Mesenchymal stem cell (in vitro differentiated cells and primary cell): ENCODE measurements at regions not wholly inside any gene's neighbourhood (a gene's known extent, or its start where the extent isn't known, plus 50 kb on each side); places are given as distances from the start of the nearest gene placed in this dataset.

Source experiments
- DNase-seq: peaks from one replicate; pipeline ENCODE4 v3.0.0-alpha.2; 2013
- H2AFZ ChIP-seq: one replicate; pipeline ENCODE4 v1.6.1; 2013; ENCODE audit warnings: low read depth, mild to moderate bottlenecking, control low read depth, inconsistent platforms, low read length, moderate library complexity
- H2AK5ac ChIP-seq: 2 replicates; pipeline ENCODE4 v1.6.1; 2013; ENCODE audit warnings: low read length, moderate library complexity, mild to moderate bottlenecking, inconsistent platforms; ENCODE audit not compliant: severe bottlenecking
- H2BK120ac ChIP-seq: one replicate; pipeline ENCODE4 v1.6.1; 2013; ENCODE audit warnings: low read depth, mild to moderate bottlenecking, inconsistent platforms, low read length, moderate library complexity
- H2BK12ac ChIP-seq, 2 experiments: one replicate each; pipeline ENCODE4 v1.6.1; 2013; ENCODE audit warnings: inconsistent platforms in 2 of 2, low read length in 2 of 2, mild to moderate bottlenecking in 2 of 2, moderate library complexity in 2 of 2, control low read depth in 1 of 2
- H2BK15ac ChIP-seq: one replicate; pipeline ENCODE4 v1.6.1; 2013; ENCODE audit warnings: mild to moderate bottlenecking, low read depth, inconsistent platforms; ENCODE audit not compliant: poor library complexity, severe bottlenecking
- H2BK5ac ChIP-seq: 2 replicates; pipeline ENCODE4 v1.6.1; 2013; ENCODE audit warnings: low read depth, mild to moderate bottlenecking, low read length, control low read depth, inconsistent platforms; ENCODE audit not compliant: poor library complexity, severe bottlenecking
- H3K14ac ChIP-seq, 2 experiments: one replicate each; pipeline ENCODE4 v1.6.1; 2013; ENCODE audit warnings: inconsistent platforms in 2 of 2, low read length in 2 of 2, control low read depth in 1 of 2, mild to moderate bottlenecking in 1 of 2, moderate library complexity in 1 of 2
- H3K18ac ChIP-seq, 2 experiments: one replicate each; pipeline ENCODE4 v1.6.1; 2013; ENCODE audit warnings: inconsistent platforms in 2 of 2, low read length in 2 of 2, control low read depth in 1 of 2, low read depth in 1 of 2, mild to moderate bottlenecking in 1 of 2
- H3K23ac ChIP-seq, 2 experiments: one replicate each; pipeline ENCODE4 v1.6.1; 2013; ENCODE audit warnings: inconsistent platforms in 2 of 2, low read length in 2 of 2, mild to moderate bottlenecking in 2 of 2, moderate library complexity in 2 of 2, control low read depth in 1 of 2
- H3K27ac ChIP-seq: 2 replicates; pipeline ENCODE4 v1.5.1; 2013; ENCODE audit warnings: mild to moderate bottlenecking, moderate library complexity, low read length, control low read depth, inconsistent platforms; ENCODE audit not compliant: poor library complexity, severe bottlenecking
- H3K27me3 ChIP-seq, 2 experiments: 2 replicates each; pipeline versions ENCODE4 v1.6.1 to v1.7.0; 2013; ENCODE audit warnings: low read length in 2 of 2, mild to moderate bottlenecking in 2 of 2, moderate library complexity in 2 of 2, control low read depth in 1 of 2, inconsistent platforms in 1 of 2; ENCODE audit not compliant: control insufficient read depth in 1 of 2, insufficient read depth in 1 of 2
- H3K36me3 ChIP-seq, 2 experiments: 2 replicates each; pipeline versions ENCODE4 v1.6.1 to v1.7.0; 2013; ENCODE audit warnings: low read length in 2 of 2, control low read depth in 1 of 2, inconsistent platforms in 1 of 2, low read depth in 1 of 2, mild to moderate bottlenecking in 1 of 2; ENCODE audit not compliant: insufficient read depth in 2 of 2, control insufficient read depth in 1 of 2
- H3K4ac ChIP-seq, 2 experiments: one replicate each; pipeline ENCODE4 v1.6.1; 2013; ENCODE audit warnings: inconsistent platforms in 2 of 2, low read length in 2 of 2, mild to moderate bottlenecking in 2 of 2, moderate library complexity in 2 of 2, control low read depth in 1 of 2, low read depth in 1 of 2
- H3K4me1 ChIP-seq: 2 replicates; pipeline ENCODE4 v1.6.1; 2013; ENCODE audit warnings: low read depth, low read length, control low read depth; ENCODE audit not compliant: control insufficient read depth, insufficient read depth
- H3K4me2 ChIP-seq: 2 replicates; pipeline ENCODE4 v1.6.1; 2013; ENCODE audit warnings: low read length, mild to moderate bottlenecking, inconsistent platforms; ENCODE audit not compliant: poor library complexity, severe bottlenecking
- H3K4me3 ChIP-seq, 2 experiments: 2 replicates each; pipeline versions ENCODE4 v1.5.1 to v1.7.0; 2013; ENCODE audit warnings: low read length in 2 of 2, mild to moderate bottlenecking in 2 of 2, control low read depth in 1 of 2, low read depth in 1 of 2; ENCODE audit not compliant: insufficient read depth in 1 of 2
- H3K79me1 ChIP-seq: replicated peaks from 2 replicates; pipeline ENCODE4 v1.6.1; 2013; ENCODE audit warnings: mild to moderate bottlenecking, control low read depth, low read length, inconsistent platforms; ENCODE audit not compliant: poor library complexity, severe bottlenecking
- H3K9ac ChIP-seq: 2 replicates; pipeline ENCODE4 v1.7.0; 2013; ENCODE audit warnings: mild to moderate bottlenecking, low read length, moderate library complexity
- H3K9me3 ChIP-seq: 2 replicates; pipeline ENCODE4 v1.7.0; 2013; ENCODE audit warnings: mild to moderate bottlenecking, low read length; ENCODE audit not compliant: control insufficient read depth
- H4K8ac ChIP-seq: one replicate; pipeline ENCODE4 v1.6.1; 2013; ENCODE audit warnings: inconsistent platforms, mild to moderate bottlenecking, low read length, moderate library complexity
- H4K91ac ChIP-seq: one replicate; pipeline ENCODE4 v1.6.1; 2013; ENCODE audit warnings: mild to moderate bottlenecking, low read length, inconsistent platforms
- WGBS: methylation state at CpG from one replicate; pipeline ENCODE4 v1.1.7; 2013; ENCODE audit warnings: mixed read lengths; 5-methylcytosine and 5-hydroxymethylcytosine counted together

DNA sequence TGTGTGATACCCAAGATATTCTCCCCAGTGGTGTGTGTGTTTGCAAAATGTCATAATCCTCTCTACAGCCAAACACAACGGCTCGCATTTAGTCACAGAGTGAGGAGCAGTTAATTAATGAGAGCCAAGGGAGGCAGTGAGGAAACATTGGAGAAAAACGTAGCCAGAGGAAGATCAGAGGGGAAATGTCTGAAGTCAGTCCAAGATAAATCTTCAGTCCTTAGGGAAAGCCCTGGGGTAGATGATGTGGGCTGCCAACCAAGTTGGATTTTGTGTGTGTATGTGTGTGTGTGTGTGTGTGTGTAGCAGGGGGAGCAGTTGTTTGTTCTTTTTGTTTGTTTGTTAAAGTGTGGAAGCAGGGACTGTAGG is 201.0 kb upstream of the PTBP2 start:
- Histone ChIP-seq H2BK5ac (no peak overlapping the region), H2AK5ac (no peak overlapping the region), H2BK12ac (no peak overlapping the region), H2BK120ac (no peak overlapping the region), H3K9me3 (no peaks in the 10 kb centered on the region), H3K4me1 (peaks cover 13% of the 10 kb centered on the region), H3K4me3 (peak overlapping the region in 1 of 2 experiments; percentile 26), H2AFZ (no peak overlapping the region), H3K23ac (no peak overlapping the region), H3K18ac (no peak overlapping the region), H3K27me3 (no peaks in the 10 kb centered on the region), H3K27ac (peak overlapping the region; percentile 39), H4K8ac (no peak overlapping the region), H3K79me1 (no peaks in the 10 kb centered on the region), H3K9ac (peak overlapping the region; percentile 50), H4K91ac (no peak overlapping the region), H3K4ac (no peak overlapping the region), H3K4me2 (no peak overlapping the region), H3K36me3 (no peaks in the 10 kb centered on the region), H2BK15ac (peak overlapping the region; percentile 83), H3K14ac (no peak overlapping the region)
- DNase-seq: peak; percentile 43
- 30% methylated on average over 3 of the region's 3 CpGs for WGBS

DNA sequence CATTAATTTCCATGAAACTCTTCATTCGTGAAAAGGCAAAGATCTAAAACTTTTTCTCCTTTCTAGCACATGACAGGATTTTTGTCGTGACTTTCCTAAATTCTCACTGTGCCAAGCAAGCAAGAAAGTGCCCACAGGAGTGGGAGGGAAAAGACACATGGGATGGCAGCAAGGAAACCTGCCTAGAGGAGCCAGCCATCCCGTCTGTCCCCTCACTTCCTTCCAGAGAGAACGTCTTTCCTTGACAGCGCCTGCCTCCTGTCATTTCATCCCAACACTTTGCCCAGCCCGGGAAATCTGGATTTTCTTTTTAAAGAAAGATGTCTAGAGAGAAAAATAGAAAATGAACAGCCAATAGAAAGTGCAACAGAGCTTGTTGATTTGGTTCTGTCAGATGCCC is 200.6 kb upstream of the PTBP2 start:
- H3K4me1 ChIP-seq: peaks cover 13% of the 10 kb centered on the region
- no peak overlapping the region for H2AFZ ChIP-seq
- H3K27me3 ChIP-seq: no peaks in the 10 kb centered on the region
- H3K23ac ChIP-seq: no peak overlapping the region
- H2AK5ac ChIP-seq: peak overlapping the region; percentile 96
- no peaks in the 10 kb centered on the region for H3K9me3 ChIP-seq
- peak overlapping the region in 1 of 2 experiments; percentile 68 for H3K4ac ChIP-seq
- H3K4me2 ChIP-seq: no peak overlapping the region
- peak overlapping the region; percentile 50 for H3K9ac ChIP-seq
- H3K36me3 ChIP-seq: no peaks in the 10 kb centered on the region
- no peak overlapping the region for H2BK15ac ChIP-seq
- no peak for DNase-seq
- peak overlapping the region in 1 of 2 experiments; percentile 83 for H3K18ac ChIP-seq
- H3K79me1 ChIP-seq: no peaks in the 10 kb centered on the region
- H4K91ac ChIP-seq: peak overlapping the region; percentile 68
- WGBS: 80% methylated on average over 4 of the region's 6 CpGs
- H2BK12ac ChIP-seq: peak overlapping the region in 1 of 2 experiments; percentile 83
- no peak overlapping the region for H2BK5ac ChIP-seq
- no peak overlapping the region for H2BK120ac ChIP-seq
- no peak overlapping the region for H3K4me3 ChIP-seq
- no peak overlapping the region for H3K14ac ChIP-seq
- H3K27ac ChIP-seq: no peak overlapping the region
- no peak overlapping the region for H4K8ac ChIP-seq

DNA sequence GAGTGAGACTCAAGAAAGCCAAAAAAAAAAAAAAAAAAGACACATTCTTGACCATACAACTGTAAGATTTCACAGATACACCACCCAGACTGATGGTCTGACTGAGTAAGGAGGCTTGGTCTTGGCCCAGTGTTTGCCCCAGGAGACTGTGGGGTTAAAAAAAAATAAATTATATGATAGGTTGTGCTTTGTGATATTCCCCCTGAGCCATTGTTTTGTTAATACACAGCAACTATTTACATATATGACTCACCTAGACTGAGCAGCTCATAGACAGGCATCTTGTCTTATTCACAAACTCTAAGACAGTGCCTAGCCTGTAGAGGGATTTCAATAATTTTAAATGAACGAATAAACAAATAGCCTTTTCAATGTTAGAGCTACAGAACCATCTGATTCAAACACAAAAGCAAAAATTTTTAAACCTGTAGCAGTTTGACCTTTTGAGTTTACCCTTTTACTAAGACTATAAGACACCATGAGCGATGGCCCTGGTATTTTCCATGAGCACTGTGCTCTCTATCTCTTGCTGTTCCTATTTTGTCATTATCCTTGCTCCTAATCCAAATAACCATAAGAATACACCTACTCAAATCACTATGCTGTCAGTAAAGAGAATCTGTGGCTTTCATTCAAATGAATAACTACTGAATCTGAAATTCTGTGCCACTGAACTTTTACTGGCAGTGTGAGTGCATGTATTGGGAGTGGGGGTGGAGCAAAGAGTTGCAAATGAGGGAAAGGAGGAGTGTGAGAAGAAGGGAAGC is 199.4 kb upstream of the PTBP2 start:
- no peak overlapping the region for H2BK15ac ChIP-seq
- WGBS: 82% methylated on average over 2 of the region's 2 CpGs
- DNase-seq: peak; percentile 59
- no peak overlapping the region for H3K23ac ChIP-seq
- no peak overlapping the region for H3K4me2 ChIP-seq
- H4K8ac ChIP-seq: no peak overlapping the region
- no peaks in the 10 kb centered on the region for H3K27me3 ChIP-seq
- no peaks in the 10 kb centered on the region for H3K79me1 ChIP-seq
- H2BK5ac ChIP-seq: no peak overlapping the region
- H2AK5ac ChIP-seq: no peak overlapping the region
- H3K4me3 ChIP-seq: no peak overlapping the region
- no peaks in the 10 kb centered on the region for H3K36me3 ChIP-seq
- no peak overlapping the region for H3K14ac ChIP-seq
- peak overlapping the region; percentile 5 for H3K27ac ChIP-seq
- H2AFZ ChIP-seq: no peak overlapping the region
- H2BK120ac ChIP-seq: no peak overlapping the region
- no peak overlapping the region for H4K91ac ChIP-seq
- H3K9ac ChIP-seq: no peak overlapping the region
- H3K4ac ChIP-seq: no peak overlapping the region
- peaks cover 13% of the 10 kb centered on the region for H3K4me1 ChIP-seq
- H3K18ac ChIP-seq: no peak overlapping the region
- no peak overlapping the region for H2BK12ac ChIP-seq
- no peaks in the 10 kb centered on the region for H3K9me3 ChIP-seq

DNA sequence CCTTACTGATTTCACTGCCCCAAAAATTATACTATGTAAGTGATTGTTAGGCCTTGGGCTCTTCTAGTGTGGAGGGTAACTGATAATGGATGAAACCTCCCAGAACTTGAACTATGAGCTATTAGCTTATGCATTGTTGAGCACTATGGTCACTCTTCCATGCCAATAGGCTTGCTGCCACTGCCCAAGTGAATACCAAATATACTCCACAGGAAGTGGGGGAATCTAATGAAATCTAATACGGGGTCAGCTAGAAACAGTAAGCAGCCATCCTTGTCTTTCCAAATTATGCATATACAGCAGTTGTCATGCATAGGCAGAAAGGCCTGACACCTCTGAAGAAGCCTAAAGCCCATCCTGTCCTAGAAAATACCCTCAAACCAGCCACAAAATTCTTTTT is 198.7 kb upstream of the PTBP2 start:
- Histone ChIP-seq H3K4me2 (no peak overlapping the region), H2BK120ac (no peak overlapping the region), H3K4me1 (peaks cover 12% of the 10 kb centered on the region), H3K9ac (no peak overlapping the region), H2BK5ac (no peak overlapping the region), H4K91ac (no peak overlapping the region), H3K14ac (no peak overlapping the region), H3K27ac (no peak overlapping the region), H3K27me3 (no peaks in the 10 kb centered on the region), H3K4me3 (no peak overlapping the region), H3K23ac (no peak overlapping the region), H2AK5ac (no peak overlapping the region), H2AFZ (no peak overlapping the region), H3K36me3 (no peaks in the 10 kb centered on the region), H3K79me1 (no peaks in the 10 kb centered on the region), H4K8ac (no peak overlapping the region), H3K18ac (no peak overlapping the region), H3K9me3 (peaks cover 6% of the 10 kb centered on the region), H2BK15ac (no peak overlapping the region), H2BK12ac (peak overlapping the region in 1 of 2 experiments; percentile 35), H3K4ac (no peak overlapping the region)
- DNase-seq: no peak
- 100% methylated on average over 1 of the region's 1 CpG for WGBS
